ENCODE measurements at regions not wholly inside any gene's neighbourhood (a gene's known extent, or its start where the extent isn't known, plus 50 kb on each side); places are given as distances from the start of the nearest gene placed in this dataset.

DNA sequence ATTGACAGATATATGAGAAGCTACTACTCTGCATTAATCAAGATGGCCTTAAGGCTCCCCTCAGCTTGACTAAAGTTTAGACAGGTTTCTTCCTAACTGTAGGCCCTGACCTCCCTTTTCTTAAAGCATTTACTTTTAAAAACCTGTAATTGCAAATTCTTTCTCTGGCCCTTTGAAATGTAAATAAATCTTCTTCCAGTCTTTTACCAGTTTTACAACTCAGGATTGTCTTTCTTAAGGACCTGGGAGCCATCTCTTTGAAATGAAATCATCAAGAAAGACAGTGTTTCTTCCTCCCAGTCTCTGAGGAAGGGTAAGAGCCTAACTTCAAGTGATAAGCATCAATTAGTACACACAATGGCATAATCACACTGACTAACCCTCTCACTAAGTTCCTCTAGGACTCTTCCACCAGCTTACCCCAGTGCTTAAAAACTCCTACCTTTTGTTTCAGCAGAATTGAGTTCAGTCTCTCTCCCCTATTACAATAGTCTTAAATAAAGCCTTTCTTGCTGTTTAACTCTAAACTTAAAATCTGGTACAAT, 58.7 kb upstream of the CDH20 start:
- no peak for DNase-seq (ENCODE audit: extremely low spot score)
- TF ChIP-seq CTCF (IDR thresholded peaks at IDR 0.05; ENCODE audit: control extremely low read depth, extremely low read depth, low read depth, missing control alignments) = no peak
- CTCF ChIA-PET = interaction anchor here (1.1 kb wide), 1 partner anchor 20 kb away, joined by 3 read pairs; no protein-coding TSS in a partner anchor
- POLR2A ChIA-PET = no interaction called here

DNA sequence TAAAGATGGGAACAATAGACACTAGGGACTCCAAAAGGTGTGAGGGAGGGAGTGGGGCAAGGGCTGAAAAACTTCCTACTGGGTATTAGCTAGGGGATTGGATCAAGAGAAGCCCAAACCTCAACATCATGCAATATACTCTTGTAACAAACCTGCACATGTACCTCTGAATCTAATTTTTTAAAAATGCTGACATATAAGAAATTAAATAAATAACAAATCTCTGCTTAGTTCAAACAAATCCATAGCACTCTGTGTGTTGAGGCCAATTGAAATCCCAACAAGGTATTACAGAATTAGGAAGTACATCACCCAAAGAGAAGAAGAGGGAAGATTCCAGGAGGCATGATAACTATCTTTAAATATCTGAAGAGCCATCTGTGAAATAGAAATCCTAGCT, 55.4 kb upstream of the CDH20 start:
- CTCF ChIA-PET = interaction anchor here (1.3 kb wide), 1 partner anchor 11 kb away, joined by 4 read pairs; no protein-coding TSS in a partner anchor
- POLR2A ChIA-PET = no interaction called here
- TF ChIP-seq CTCF (IDR thresholded peaks at IDR 0.05; ENCODE audit: control extremely low read depth, extremely low read depth, low read depth, missing control alignments) = no peak
- DNase-seq (ENCODE audit: extremely low spot score) = no peak

DNA sequence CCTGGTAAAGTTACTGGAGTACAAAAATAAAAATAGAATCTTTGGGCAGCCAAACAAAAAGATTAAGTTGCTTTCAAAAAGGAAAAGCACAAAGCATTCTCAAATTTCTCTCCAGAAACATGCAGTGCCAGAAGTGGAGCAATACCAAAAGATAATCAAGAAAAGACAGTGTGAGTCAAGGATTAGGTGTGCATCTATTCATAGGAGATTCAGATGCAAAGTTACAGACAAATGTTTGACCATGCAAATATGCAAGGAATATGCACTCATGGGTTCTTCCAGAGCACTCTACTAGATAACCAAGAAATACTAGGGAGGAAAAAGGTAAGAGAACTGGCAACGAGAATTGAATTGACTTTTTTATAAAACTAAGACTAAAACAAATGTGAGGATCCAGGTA, 51.8 kb upstream of the CDH20 start:
- no peak for TF ChIP-seq CTCF (IDR thresholded peaks at IDR 0.05; ENCODE audit: control extremely low read depth, extremely low read depth, low read depth, missing control alignments)
- POLR2A ChIA-PET = no interaction called here
- CTCF ChIA-PET = no interaction called here
- DNase-seq (ENCODE audit: extremely low spot score) = no peak

GRCh38 chr18:61282926-61283325, 50.3 kb upstream of the CDH20 start:
- ChIA-PET CTCF (no interaction called here), POLR2A (no interaction called here)
- no peak for DNase-seq (ENCODE audit: extremely low spot score)
- no peak for TF ChIP-seq CTCF (IDR thresholded peaks at IDR 0.05; ENCODE audit: control extremely low read depth, extremely low read depth, low read depth, missing control alignments)

Data from GM10248 (cell line).